IPS-NIHi7 (cell line): ENCODE measurements at regions not wholly inside any gene's neighbourhood (a gene's known extent, or its start where the extent isn't known, plus 50 kb on each side); places are given as distances from the start of the nearest gene placed in this dataset.
"Not testable (repeated sequence)": the region's sequence is repeated elsewhere in the genome, so short reads cannot be mapped to it uniquely, and the experiment has no call there.

Experiments used
- DNase-seq: peaks from one replicate; pipeline ENCODE4 v3.0.0; 2012; ENCODE audit warnings: mixed read lengths; ENCODE audit errors: extremely low spot score

GRCh38 chrX:155819966-155820491 is 61.1 kb upstream of the VAMP7 start:
- DNase-seq = peak; percentile 55

DNA sequence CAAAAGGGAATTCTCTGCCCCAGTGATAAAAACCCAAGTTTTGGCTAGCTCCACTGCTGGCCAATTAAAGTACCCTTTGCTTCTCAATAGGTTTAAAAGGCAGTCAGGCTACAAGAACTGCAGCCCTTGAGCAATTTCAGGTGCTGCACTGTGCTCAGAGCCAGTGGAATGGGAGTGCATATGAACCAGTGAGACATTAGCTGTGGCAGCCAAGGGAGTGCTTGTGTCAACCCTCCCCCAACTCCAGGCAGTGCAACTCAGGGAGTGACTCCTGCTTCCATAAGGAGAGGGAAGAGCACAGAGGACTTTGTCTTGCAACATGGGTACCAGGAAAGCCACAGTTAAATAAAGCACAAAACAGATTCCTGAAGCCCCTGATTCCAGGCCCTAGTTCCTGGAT is 61.6 kb upstream of the VAMP7 start:
- no peak for DNase-seq

GRCh38 chrX:155814391-155814790 is 66.8 kb upstream of the VAMP7 start:
- DNase-seq = not testable (repeated sequence)

GRCh38 chrX:155779831-155780230 is 101.3 kb upstream of the VAMP7 start:
- DNase-seq = no peak

- no peak for DNase-seq
These were observed 102.1 kb upstream of the VAMP7 start for GRCh38 chrX:155778844-155779553.

- no peak for DNase-seq
These were observed 106.8 kb upstream of the VAMP7 start for GRCh38 chrX:155774387-155774786.

GRCh38 chrX:155767876-155768769 is 113.0 kb upstream of the VAMP7 start:
- no peak for DNase-seq

- DNase-seq = peak; percentile 58
These were observed 113.9 kb upstream of the VAMP7 start for GRCh38 chrX:155767051-155767875.

GRCh38 chrX:155766321-155766720 is 114.8 kb upstream of the VAMP7 start:
- no peak for DNase-seq

- no peak for DNase-seq
These were observed 120.0 kb upstream of the VAMP7 start for GRCh38 chrX:155761185-155761584.

DNA sequence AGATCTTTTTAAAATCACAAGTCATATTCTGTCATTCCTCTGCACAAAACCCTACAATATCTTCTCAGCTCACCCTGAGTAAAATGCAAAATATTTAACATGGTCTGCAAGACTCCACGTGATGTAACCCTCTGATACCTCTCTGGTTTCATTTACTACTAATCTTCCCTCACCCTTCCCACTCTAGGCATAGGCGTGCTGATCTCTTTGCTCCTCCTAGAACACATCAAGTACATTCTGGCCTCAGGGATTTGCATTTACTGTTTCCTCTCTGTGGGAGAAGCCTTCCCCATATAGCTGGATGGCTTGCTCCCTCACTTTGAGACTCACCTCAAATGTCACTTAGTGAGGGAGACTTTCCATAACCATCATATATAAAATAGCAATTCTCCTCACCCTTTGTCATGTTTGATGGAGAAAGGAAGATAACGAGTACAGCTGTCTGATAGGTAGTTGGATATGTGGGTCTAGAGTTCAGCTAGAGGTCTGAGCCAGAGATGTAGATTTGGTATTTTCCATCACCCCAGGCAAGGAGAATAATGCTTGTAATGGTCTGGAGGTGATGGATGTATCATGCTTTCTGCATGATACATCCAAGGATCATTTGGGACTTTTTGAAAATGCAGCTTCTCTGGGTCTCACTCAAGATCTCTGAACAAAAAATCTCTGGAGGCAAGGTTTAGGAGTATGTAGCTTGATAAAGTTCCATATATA is 123.9 kb upstream of the VAMP7 start:
- DNase-seq = no peak

DNA sequence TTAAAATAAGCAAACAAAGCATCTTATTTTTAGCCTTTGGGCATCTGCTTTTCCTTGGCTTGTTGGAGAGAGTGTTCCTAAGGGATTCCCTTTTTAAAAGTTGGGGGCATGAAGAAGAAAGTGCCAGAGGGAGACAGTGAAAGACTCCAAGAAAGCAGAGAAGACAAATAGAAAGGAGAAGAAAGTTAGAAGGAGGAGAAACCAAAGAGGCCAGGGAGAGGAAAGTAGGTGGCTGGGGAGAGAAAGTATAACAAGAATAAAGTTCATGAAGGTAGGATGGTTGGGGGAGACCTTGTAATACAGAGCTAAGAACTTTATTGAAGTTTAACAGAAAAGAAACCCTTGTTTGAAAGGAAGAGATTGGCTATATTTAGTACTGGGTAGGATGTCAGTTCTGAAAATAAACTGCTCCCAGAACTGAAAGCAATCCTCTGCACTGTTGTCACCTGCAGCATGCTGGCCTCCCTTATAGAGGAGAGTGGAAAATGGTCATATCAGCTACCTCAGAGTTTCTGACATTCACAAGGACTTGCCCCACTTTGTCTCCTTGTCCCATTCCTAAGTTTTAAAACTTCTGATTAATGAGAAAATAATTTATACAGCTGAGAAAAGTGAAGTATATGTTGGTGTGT is 125.3 kb upstream of the VAMP7 start:
- no peak for DNase-seq

GRCh38 chrX:155751131-155751530 is 130.0 kb upstream of the VAMP7 start:
- no peak for DNase-seq

- no peak for DNase-seq
These were observed 133.6 kb upstream of the VAMP7 start for GRCh38 chrX:155747520-155747919.

DNA sequence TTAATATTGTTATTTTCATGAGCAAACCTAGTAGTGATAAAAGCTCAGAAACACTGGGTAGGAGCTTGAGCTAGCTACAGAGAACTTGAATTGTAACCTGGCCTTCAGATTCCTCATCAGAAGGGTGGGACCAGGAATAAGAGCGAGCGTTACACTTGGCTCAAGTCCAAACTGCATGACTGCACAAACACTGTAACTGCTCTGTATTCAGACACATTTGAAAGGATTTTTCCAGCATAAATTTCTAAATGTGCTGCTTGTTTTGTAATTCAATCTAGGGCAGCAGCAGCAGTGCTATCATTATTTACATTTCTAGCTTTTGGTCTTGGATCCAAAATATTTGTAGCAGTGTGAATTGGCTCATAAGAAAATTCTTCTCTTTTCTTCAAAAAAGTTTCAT is 133.0 kb upstream of the TMLHE start:
- DNase-seq = no peak

DNA sequence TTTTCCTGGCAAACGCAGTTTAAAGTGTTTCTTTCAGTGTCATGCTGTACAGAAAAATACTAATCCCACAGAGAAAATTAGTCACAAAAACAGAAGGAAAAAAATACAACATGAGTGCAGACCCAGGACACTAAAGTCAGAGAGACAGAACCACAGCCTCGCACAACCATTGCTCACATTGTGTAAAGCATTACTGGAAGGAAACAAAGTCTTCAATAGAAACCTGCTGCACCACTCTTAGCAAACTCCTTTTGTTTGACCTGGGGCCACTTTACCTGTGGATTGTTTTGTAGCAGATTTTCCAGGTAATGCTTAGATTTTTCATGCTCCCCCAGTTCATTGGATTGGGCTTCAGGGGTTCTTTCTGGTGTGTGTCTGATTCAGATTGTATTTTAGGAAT is 131.8 kb upstream of the TMLHE start:
- DNase-seq = no peak

DNA sequence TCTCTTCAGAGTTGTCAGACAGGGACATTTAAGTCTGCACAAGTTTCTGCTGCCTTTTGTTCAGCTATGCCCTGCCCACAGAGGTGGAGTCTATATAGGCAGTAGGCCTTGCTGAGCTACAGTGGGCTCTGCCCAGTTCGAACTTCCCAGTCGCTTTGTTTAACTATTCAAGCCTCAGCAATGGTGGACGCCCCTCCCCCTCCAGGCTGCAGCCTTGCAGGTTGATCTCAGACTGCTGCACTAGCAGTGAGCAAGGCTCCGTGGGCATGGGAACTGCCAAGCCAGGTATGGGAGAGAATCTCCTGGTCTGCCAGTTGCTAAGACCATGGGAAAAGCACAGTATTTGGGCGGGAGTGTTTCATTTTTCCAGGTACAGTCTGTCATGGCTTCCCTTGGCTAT is 115.6 kb upstream of the TMLHE start:
- DNase-seq = not testable (repeated sequence)

- DNase-seq = no peak
These were observed 106.3 kb upstream of the TMLHE start for GRCh38 chrX:155718972-155719586.

- no peak for DNase-seq
These were observed 102.4 kb upstream of the TMLHE start for GRCh38 chrX:155715141-155715540.

DNA sequence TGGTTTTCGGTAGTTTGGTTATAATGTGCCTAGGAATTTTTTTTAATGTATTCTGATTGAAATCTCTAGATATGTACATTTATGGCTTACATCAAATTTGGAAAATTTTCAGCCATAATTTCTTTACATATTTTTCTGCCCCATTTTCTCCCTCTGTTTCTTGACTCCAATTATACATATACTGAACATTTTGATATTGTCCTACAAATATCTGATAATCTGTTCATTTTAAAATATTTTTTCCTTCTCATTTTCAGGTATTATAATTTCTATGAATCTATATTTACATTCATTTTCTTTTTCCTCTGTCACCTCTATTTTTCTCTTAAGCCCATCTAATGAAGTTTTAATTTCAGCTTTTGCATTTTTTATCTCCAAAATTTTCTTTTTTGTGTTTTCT is 82.7 kb upstream of the TMLHE start:
- no peak for DNase-seq
